Mesothelial cell of epicardium (in vitro differentiated cells): ENCODE measurements at regions not wholly inside any gene's neighbourhood (a gene's known extent, or its start where the extent isn't known, plus 50 kb on each side); places are given as distances from the start of the nearest gene placed in this dataset.
A peak's percentile ranks its signal among the peaks of the same experiment; 100 is the strongest.
"Not testable (repeated sequence)": the region's sequence is repeated elsewhere in the genome, so short reads cannot be mapped to it uniquely, and the experiment has no call there.

ENCODE experiments used
- DNase-seq, 2 experiments: peaks; one replicate each; pipeline ENCODE4 v3.0.0; 2021; ENCODE audit warnings: low spot score in 2 of 2; ENCODE audit not compliant: unreplicated experiment in 2 of 2
- H3K27ac Mint-ChIP-seq: 2 replicates; pipeline ENCODE4 v1.8.0; 2021; ENCODE audit warnings: mixed read lengths
- H3K27me3 Mint-ChIP-seq: 2 replicates; pipeline ENCODE4 v1.8.0; 2021; ENCODE audit warnings: low read depth, mixed read lengths
- H3K36me3 Mint-ChIP-seq: 2 replicates; pipeline ENCODE4 v1.8.0; 2021; ENCODE audit warnings: mixed read lengths
- H3K4me1 Mint-ChIP-seq: 2 replicates; pipeline ENCODE4 v1.8.0; 2021; ENCODE audit warnings: mixed read lengths
- H3K4me3 Mint-ChIP-seq: 2 replicates; pipeline ENCODE4 v1.8.0; 2021; ENCODE audit warnings: mild to moderate bottlenecking, moderate library complexity, mixed read lengths
- H3K9me3 Mint-ChIP-seq: 2 replicates; pipeline ENCODE4 v1.8.0; 2021; ENCODE audit warnings: mixed read lengths
- TF ChIP-seq, protein P1 (sequence below): fragments of 200-600 bp; sonication (generic); IDR thresholded peaks from one replicate; pipeline ENCODE4 v1.5.0; 2021; ENCODE audit warnings: antibody characterized with exemption; ENCODE audit not compliant: unreplicated experiment

- DNase-seq, result no peak
- no peaks in the 10 kb centered on the region for H3K36me3 Mint-ChIP-seq
- TF ChIP-seq, protein P1, sequence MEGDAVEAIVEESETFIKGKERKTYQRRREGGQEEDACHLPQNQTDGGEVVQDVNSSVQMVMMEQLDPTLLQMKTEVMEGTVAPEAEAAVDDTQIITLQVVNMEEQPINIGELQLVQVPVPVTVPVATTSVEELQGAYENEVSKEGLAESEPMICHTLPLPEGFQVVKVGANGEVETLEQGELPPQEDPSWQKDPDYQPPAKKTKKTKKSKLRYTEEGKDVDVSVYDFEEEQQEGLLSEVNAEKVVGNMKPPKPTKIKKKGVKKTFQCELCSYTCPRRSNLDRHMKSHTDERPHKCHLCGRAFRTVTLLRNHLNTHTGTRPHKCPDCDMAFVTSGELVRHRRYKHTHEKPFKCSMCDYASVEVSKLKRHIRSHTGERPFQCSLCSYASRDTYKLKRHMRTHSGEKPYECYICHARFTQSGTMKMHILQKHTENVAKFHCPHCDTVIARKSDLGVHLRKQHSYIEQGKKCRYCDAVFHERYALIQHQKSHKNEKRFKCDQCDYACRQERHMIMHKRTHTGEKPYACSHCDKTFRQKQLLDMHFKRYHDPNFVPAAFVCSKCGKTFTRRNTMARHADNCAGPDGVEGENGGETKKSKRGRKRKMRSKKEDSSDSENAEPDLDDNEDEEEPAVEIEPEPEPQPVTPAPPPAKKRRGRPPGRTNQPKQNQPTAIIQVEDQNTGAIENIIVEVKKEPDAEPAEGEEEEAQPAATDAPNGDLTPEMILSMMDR, result no peak
- H3K27ac Mint-ChIP-seq, result no peak overlapping the region
- peaks cover 11% of the 10 kb centered on the region for H3K4me1 Mint-ChIP-seq
- no peaks in the 10 kb centered on the region for H3K27me3 Mint-ChIP-seq
- no peaks in the 10 kb centered on the region for H3K9me3 Mint-ChIP-seq
- no peak overlapping the region for H3K4me3 Mint-ChIP-seq
These were observed 108.9 kb downstream of the ACTL7B start for GRCh38 chr9:108746864-108747263.

DNA sequence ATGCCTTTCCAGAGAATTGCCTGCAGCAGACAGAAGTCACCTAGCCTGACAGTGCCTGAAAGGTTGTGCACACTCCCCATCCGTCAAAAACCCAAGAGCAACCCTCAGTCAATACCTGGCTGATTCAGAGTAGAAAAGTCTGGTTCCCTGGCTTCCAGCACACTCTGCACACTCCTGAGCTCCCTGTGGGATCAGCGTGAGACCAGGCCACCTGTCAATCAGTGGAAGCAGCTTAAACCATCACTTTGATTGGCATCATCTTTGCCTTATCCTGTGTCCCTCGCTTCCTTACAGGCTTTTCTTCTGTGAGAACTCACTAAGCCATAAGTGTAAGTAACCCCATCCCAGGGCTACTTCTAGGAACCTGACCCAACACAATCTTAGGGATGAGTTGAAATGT is 109.8 kb downstream of the ACTL7B start:
- DNase-seq, result no peak
- no peak overlapping the region for H3K27ac Mint-ChIP-seq
- peaks cover 11% of the 10 kb centered on the region for H3K4me1 Mint-ChIP-seq
- no peak overlapping the region for H3K4me3 Mint-ChIP-seq
- no peaks in the 10 kb centered on the region for H3K27me3 Mint-ChIP-seq
- TF ChIP-seq, protein P1, result no peak
- H3K9me3 Mint-ChIP-seq, result no peaks in the 10 kb centered on the region
- H3K36me3 Mint-ChIP-seq, result no peaks in the 10 kb centered on the region

GRCh38 chr9:108744641-108745040 is 111.1 kb downstream of the ACTL7B start:
- peaks cover 11% of the 10 kb centered on the region for H3K4me1 Mint-ChIP-seq
- H3K27me3 Mint-ChIP-seq, result no peaks in the 10 kb centered on the region
- H3K9me3 Mint-ChIP-seq, result no peaks in the 10 kb centered on the region

GRCh38 chr9:108743901-108744371 is 111.8 kb downstream of the ACTL7B start:
- TF ChIP-seq, protein P1, result no peak
- H3K27ac Mint-ChIP-seq, result peak overlapping the region; percentile 15
- H3K4me3 Mint-ChIP-seq, result no peak overlapping the region
- H3K27me3 Mint-ChIP-seq, result no peaks in the 10 kb centered on the region
- peaks cover 11% of the 10 kb centered on the region for H3K4me1 Mint-ChIP-seq
- H3K36me3 Mint-ChIP-seq, result no peaks in the 10 kb centered on the region
- no peak for DNase-seq
- no peaks in the 10 kb centered on the region for H3K9me3 Mint-ChIP-seq

More at GRCh38 chr9:108744641-108745040, 111.1 kb downstream of the ACTL7B start:
- TF ChIP-seq, protein P1, result no peak
- Mint-ChIP-seq H3K27ac (no peak overlapping the region), H3K4me3 (no peak overlapping the region), H3K36me3 (no peaks in the 10 kb centered on the region)
- no peak for DNase-seq

- no peaks in the 10 kb centered on the region for H3K36me3 Mint-ChIP-seq
- H3K27ac Mint-ChIP-seq, result peak overlapping the region; percentile 15
- TF ChIP-seq, protein P1, result no peak
- no peaks in the 10 kb centered on the region for H3K27me3 Mint-ChIP-seq
- H3K9me3 Mint-ChIP-seq, result no peaks in the 10 kb centered on the region
- peaks cover 11% of the 10 kb centered on the region for H3K4me1 Mint-ChIP-seq
- no peak for DNase-seq
- no peak overlapping the region for H3K4me3 Mint-ChIP-seq
These were observed 112.4 kb downstream of the ACTL7B start for GRCh38 chr9:108743416-108743815.

DNA sequence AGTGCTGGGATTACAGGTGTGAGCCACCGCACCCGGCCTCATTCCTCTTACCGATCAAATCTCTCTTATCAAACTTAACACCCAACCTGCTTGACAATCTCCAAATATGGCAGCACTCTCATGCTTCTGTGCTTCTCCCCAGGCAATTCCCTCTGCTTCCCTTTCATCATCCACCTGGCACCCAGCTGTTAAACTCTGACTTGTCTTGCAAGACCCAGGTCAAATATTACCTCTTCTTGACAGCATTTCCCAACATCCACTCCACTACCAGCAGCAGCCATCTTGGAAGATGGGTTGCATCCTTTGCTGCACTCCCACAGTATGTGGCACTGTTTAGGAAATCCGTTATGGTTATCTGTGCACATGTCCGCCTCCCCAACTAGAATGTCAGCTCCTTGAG is 113.6 kb downstream of the ACTL7B start:
- no peak for DNase-seq
- Mint-ChIP-seq H3K27ac (no peak overlapping the region), H3K9me3 (peaks cover 2% of the 10 kb centered on the region), H3K27me3 (no peaks in the 10 kb centered on the region), H3K4me3 (no peak overlapping the region), H3K4me1 (peaks cover 11% of the 10 kb centered on the region), H3K36me3 (no peaks in the 10 kb centered on the region)
- TF ChIP-seq, protein P1, result no peak

GRCh38 chr9:108731292-108731691 is 124.5 kb downstream of the ACTL7B start:
- H3K27me3 Mint-ChIP-seq, H3K27ac Mint-ChIP-seq, H3K4me1 Mint-ChIP-seq, H3K4me3 Mint-ChIP-seq, H3K36me3 Mint-ChIP-seq, DNase-seq: not testable (repeated sequence)
- peaks cover 31% of the 10 kb centered on the region for H3K9me3 Mint-ChIP-seq
